ENCODE measurements at regions not wholly inside any gene's neighbourhood (a gene's known extent, or its start where the extent isn't known, plus 50 kb on each side); places are given as distances from the start of the nearest gene placed in this dataset.

- TF ChIP-seq GTF2I (CRISPR knock-in tag; conservative IDR thresholded peaks at IDR 0.05): no peak
- no peak for TF ChIP-seq ZBTB21 (CRISPR knock-in tag; IDR thresholded peaks at IDR 0.05; ENCODE audit: borderline replicate concordance)
- no peak for TF ChIP-seq CTCF (IDR thresholded peaks at IDR 0.05)
- TF ChIP-seq ETV6 (CRISPR knock-in tag; IDR thresholded peaks at IDR 0.05): no peak
- TF ChIP-seq JUN (CRISPR knock-in tag; IDR thresholded peaks at IDR 0.05): no peak
- no peak for TF ChIP-seq PRDM15 (CRISPR knock-in tag; IDR thresholded peaks at IDR 0.05)
- TF ChIP-seq E2F4 (CRISPR knock-in tag; IDR thresholded peaks at IDR 0.05; ENCODE audit: borderline replicate concordance, low read depth): no peak
- TF ChIP-seq ZBTB43 (CRISPR knock-in tag; IDR thresholded peaks at IDR 0.05): no peak
- no peak for TF ChIP-seq USF1 (CRISPR knock-in tag; IDR thresholded peaks at IDR 0.05)
- TF ChIP-seq E2F5 (CRISPR knock-in tag; IDR thresholded peaks at IDR 0.05): no peak
- TF ChIP-seq USF2 (CRISPR knock-in tag; IDR thresholded peaks at IDR 0.05): no peak
- TF ChIP-seq SP1 (CRISPR knock-in tag; conservative IDR thresholded peaks at IDR 0.05): no peak
- TF ChIP-seq CBFB (CRISPR knock-in tag; IDR thresholded peaks at IDR 0.05; ENCODE audit: low read depth): no peak
- no peak for TF ChIP-seq PREB (CRISPR knock-in tag; IDR thresholded peaks at IDR 0.05; ENCODE audit: borderline replicate concordance)
These were observed 646.5 kb downstream of the NSUN3 start for GRCh38 chr3:94709249-94709902.

Measured in WTC11 (cell line).